GM12874 (cell line): ENCODE measurements at regions not wholly inside any gene's neighbourhood (a gene's known extent, or its start where the extent isn't known, plus 50 kb on each side); places are given as distances from the start of the nearest gene placed in this dataset.

ENCODE experiments used
- CTCF ChIP-seq: IDR thresholded peaks from 2 replicates; pipeline ENCODE4 v1.5.1; 2011; ENCODE audit warnings: low read depth, mild to moderate bottlenecking, control low read depth, low read length, moderate library complexity; ENCODE audit not compliant: insufficient read depth

DNA sequence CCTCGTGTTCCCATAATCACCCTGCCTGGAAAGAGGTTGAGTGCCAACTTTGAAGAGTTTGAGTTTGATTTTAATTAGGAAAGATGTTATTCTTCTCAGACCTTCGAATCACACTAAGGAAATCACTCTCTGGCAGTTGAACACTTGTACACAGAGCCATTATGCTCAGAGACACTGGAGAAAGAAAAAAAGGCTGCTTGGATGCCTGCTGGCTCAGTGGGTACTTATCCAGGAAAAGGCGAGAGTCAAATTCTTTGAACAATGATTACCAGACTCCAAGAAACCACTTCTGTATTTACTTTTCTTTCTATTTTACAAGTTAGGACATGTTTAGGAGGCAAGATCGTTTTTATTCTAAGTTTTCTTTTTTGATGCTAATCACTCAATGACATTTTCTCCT, 438.5 kb upstream of the FAT3 start:
- no peak for TF ChIP-seq CTCF

DNA sequence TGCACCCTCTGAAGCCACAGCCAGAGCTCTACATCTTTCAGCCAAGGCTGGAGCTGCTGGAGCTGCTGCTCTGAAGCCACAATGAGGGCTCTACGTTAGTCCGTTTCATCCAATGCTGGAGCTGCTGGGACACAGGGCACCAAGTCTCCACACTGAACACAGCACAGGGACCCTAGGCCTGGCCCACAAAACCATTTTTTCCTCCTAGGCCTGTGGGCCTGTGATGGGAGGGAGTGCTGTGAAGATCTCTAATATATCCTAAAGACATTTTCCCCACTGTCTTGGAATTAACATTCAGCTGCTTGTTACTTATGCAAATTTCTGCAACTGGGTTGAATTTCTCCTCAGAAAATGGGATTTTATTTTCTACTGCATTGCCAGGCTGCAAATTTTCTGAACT, 441.4 kb upstream of the FAT3 start:
- no peak for TF ChIP-seq CTCF

DNA sequence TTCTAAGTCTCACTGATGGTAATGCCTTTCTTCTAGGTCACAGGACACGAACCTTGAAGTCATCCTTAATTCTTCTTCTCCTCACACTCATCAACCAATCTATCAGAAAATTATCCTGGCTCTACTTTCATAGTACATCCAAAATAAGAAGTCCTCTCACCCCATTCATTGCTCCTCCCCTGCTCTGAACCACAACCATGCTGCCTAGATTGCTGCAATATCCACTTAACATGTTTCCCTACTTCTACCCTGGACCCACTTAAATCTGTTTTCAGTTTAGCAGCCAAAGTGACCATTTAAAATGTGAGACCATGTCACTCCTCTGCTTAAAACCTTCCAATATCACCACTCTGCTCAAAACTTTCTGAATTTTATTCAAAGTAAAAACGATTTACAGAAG, 445.9 kb upstream of the FAT3 start:
- no peak for TF ChIP-seq CTCF

DNA sequence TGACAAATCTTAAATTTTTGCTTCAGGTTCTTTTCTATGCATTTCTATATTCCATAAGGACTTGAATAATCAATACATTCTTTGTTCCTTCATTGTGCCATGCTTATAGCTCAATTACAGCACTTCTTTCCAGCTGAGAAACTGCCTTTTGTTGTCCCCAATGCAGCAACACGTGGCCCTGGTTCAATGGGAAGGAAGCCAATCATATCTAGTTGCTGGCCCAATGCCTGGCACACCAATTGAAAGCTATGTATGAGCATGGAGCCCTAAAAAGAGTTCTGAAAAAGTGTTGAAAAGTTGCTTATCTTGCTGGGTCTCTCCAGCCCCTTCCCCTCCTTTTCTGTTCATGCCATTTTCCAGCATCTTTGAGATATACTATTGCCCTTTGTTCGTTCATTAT, 448.0 kb upstream of the FAT3 start:
- no peak for TF ChIP-seq CTCF

DNA sequence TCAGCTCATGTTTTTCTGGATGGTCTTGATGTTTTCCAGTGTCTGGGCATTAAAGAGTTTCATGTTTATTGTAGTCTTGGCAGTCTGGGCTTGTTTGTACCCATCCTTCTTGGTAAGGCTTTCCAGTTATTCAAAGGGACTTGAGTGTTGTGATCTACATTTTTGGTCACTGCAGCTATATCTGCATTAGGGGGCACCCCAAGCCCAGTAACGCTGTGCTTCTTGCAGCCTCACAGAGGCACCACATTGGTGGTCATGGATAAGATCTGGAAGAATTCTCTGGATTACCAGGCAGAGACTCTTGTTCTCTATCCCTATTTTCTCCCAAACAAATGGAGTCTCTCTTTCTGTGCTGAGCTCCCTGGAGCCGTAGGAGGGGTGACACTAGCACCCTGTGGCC, 451.5 kb upstream of the FAT3 start:
- no peak for TF ChIP-seq CTCF

DNA sequence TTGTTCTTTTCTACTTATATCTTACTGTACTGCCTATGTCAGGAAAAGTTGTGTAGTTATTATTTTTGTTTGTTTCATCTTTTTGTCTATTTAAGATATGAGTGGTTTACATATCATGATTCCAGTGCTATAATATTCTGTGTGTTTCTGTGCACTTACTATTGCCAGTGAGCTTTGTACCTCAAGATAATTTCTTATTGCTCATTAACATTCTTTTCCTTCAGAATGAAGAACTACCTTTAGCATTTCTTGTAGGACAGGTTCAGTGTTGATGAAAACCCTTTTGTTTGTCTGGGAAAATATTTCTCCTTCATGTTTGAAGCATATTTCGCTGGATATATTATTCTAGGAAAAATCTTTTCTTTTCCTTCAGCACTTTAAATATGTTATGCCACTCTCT, 452.7 kb upstream of the FAT3 start:
- TF ChIP-seq CTCF = no peak

DNA sequence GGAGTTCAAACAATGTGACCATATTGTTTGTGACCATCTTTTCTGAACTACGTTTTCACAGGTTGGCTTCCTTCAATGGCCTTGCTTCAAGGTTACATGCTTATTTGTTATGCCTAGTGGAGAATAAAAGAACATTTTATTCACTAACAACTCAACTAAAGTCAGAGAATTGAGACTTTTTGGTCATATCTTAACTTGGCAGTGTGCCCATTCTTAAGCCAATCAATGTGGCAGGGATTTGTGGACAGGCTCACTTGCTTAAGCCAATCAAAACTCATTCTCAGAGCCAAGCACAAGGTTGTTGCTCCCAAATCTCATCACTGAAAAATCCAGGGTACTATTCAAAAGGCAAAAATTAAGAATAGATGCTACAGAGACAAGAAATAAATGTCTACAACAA, 455.8 kb upstream of the FAT3 start:
- TF ChIP-seq CTCF = no peak

DNA sequence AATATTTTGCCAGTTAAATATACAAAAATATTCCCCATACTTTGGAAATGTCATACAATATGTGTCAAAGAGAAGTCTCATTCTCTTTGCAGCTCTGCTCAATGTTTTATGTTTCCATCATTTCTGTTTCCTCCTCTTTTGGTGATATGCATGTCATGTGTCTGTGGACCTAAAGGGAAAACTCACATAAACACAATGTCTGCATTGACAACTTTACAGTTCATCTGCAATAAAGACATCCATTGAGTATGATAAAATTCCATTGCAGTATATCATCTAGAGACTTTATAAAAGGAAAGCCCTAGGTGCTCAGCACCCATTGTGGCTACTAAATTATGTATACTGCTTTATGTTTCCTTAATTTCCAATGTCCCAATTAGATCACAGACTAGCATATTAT, 461.3 kb upstream of the FAT3 start:
- TF ChIP-seq CTCF = no peak
